ENCODE measurements at regions not wholly inside any gene's neighbourhood (a gene's known extent, or its start where the extent isn't known, plus 50 kb on each side); places are given as distances from the start of the nearest gene placed in this dataset.

GRCh38 chr6:120211955-120212792 is 862.6 kb upstream of the MAN1A1 start:
- TF ChIP-seq POLR2AphosphoS5 (IDR thresholded peaks at IDR 0.05; ENCODE audit: low read depth): no peak
- TF ChIP-seq GABPA (IDR thresholded peaks at IDR 0.05; ENCODE audit: low read depth): no peak

Measured in HL-60 (cell line).